T-helper 2 cell treated with Interferon-gamma antibody and Interleukin-4, amounts not matched to agents 5 μg/mL and 100 μg/mL, for 36 hours (primary cell): ENCODE measurements at regions not wholly inside any gene's neighbourhood (a gene's known extent, or its start where the extent isn't known, plus 50 kb on each side); places are given as distances from the start of the nearest gene placed in this dataset.

Experiments used
- DNase-seq: peaks from one replicate; pipeline ENCODE4 v3.0.0; 2021; ENCODE audit warnings: low spot score
- H3K27ac Mint-ChIP-seq: one replicate; pipeline ENCODE4 v1.8.0; 2021; ENCODE audit warnings: mild to moderate bottlenecking, mixed read lengths
- H3K27me3 Mint-ChIP-seq: one replicate; pipeline ENCODE4 v1.8.0; 2021; ENCODE audit warnings: low read depth, mixed read lengths
- H3K36me3 Mint-ChIP-seq: one replicate; pipeline ENCODE4 v1.8.0; 2021; ENCODE audit warnings: low read depth, mixed read lengths
- H3K4me1 Mint-ChIP-seq: one replicate; pipeline ENCODE4 v1.8.0; 2021; ENCODE audit warnings: low read depth, mixed read lengths
- H3K4me3 Mint-ChIP-seq: one replicate; pipeline ENCODE4 v1.8.0; 2022; ENCODE audit warnings: mild to moderate bottlenecking, moderate library complexity, mixed read lengths
- H3K9me3 Mint-ChIP-seq: one replicate; pipeline ENCODE4 v1.8.0; 2021; ENCODE audit warnings: mixed read lengths

DNA sequence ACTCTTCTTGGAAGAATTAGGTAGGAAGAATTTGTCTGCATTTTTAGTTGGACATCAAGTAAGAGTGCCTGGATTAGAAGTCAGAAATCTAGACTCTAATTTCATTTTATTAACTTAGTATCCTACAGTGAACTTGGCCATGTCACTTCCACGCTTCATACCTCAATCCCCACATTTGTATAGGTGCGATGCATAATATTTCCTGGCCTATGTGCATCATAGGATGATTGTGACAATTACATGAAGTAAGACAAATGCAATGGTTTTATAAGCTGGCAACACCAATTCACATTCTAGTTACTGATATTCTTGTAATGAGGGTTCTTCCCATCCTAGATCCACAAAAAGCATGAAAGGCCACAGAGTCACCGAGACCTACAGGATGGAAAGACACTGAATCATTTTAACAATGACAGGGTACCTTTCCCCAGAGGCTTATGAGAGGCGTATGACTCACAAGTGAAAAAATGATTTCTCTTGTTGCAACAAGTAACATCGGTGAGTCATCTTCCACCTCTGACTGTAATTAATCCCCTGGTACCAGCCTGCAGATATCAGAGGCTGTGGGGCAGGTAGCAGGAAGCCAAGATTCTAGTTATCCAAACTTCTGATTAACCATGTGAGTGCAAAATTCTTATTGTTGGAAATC is 56.0 kb upstream of the OR5AK2 start:
- Mint-ChIP-seq H3K27ac (no peak overlapping the region), H3K9me3 (no peaks in the 10 kb centered on the region), H3K27me3 (no peaks in the 10 kb centered on the region), H3K36me3 (no peaks in the 10 kb centered on the region), H3K4me3 (no peak overlapping the region), H3K4me1 (no peaks in the 10 kb centered on the region)
- DNase-seq: no peak

GRCh38 chr11:56923116-56923515 is 65.6 kb upstream of the OR5AK2 start:
- DNase-seq: no peak
- no peak overlapping the region for H3K27ac Mint-ChIP-seq
- no peak overlapping the region for H3K4me3 Mint-ChIP-seq
- peaks cover 15% of the 10 kb centered on the region for H3K9me3 Mint-ChIP-seq
- no peaks in the 10 kb centered on the region for H3K36me3 Mint-ChIP-seq
- no peaks in the 10 kb centered on the region for H3K4me1 Mint-ChIP-seq
- H3K27me3 Mint-ChIP-seq: no peaks in the 10 kb centered on the region

DNA sequence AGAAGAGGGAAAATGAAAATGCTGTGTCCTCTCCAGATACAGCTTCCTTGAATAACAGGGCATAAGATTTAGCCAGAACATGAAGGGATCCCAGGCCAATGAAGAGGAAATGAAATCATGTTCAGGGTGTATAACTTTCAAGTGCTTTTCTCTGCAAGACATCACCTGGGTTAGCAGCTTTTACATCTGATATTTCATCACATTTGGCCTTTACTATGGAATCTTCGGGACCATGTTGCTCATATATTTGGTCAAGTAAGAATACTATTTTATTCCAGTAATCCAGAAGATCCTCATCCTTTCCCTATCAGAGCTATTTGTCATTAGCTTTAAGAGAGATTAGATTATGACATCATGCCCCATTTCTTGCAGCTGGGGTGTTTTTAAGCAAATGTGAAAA is 66.3 kb upstream of the OR5AK2 start:
- no peak overlapping the region for H3K4me3 Mint-ChIP-seq
- H3K27me3 Mint-ChIP-seq: no peaks in the 10 kb centered on the region
- H3K36me3 Mint-ChIP-seq: no peaks in the 10 kb centered on the region
- H3K27ac Mint-ChIP-seq: no peak overlapping the region
- H3K9me3 Mint-ChIP-seq: peaks cover 15% of the 10 kb centered on the region
- H3K4me1 Mint-ChIP-seq: no peaks in the 10 kb centered on the region
- DNase-seq: no peak

DNA sequence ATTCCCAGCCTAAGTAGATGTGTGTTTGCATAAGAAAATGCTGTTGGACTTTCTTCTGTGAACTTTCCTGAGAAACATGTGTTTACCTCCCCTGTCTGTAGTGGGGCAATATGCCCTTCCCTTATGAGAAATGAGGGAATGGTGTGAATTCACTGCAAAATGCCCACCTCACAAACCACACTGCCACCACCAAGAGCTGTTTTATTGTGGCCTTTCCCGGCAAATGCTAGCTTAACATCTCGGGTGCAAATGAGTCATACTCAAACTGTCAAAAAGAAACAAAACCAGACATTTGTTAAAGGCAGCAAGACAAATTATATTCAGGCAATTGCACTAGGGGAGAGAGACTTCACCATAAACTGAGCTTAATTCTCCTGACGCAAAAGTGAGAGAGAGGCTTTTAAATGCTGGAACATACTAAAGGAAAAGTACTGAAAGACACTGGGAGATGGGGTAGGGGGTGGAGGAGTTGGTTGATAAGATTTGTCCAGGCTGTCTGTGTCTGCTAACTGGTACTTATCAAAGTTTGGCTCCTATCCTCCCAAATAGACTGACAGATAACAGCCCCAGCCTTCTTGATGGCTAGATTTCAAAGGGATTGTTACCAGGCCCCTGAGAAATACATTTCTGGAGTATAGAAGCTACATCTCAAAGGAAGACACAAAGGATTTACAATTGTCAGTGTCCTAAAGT is 70.9 kb upstream of the OR5AK2 start:
- H3K4me3 Mint-ChIP-seq: no peak overlapping the region
- H3K36me3 Mint-ChIP-seq: no peaks in the 10 kb centered on the region
- no peaks in the 10 kb centered on the region for H3K4me1 Mint-ChIP-seq
- H3K27ac Mint-ChIP-seq: peak overlapping the region; percentile 35
- H3K27me3 Mint-ChIP-seq: no peaks in the 10 kb centered on the region
- H3K9me3 Mint-ChIP-seq: peaks cover 23% of the 10 kb centered on the region
- DNase-seq: no peak

DNA sequence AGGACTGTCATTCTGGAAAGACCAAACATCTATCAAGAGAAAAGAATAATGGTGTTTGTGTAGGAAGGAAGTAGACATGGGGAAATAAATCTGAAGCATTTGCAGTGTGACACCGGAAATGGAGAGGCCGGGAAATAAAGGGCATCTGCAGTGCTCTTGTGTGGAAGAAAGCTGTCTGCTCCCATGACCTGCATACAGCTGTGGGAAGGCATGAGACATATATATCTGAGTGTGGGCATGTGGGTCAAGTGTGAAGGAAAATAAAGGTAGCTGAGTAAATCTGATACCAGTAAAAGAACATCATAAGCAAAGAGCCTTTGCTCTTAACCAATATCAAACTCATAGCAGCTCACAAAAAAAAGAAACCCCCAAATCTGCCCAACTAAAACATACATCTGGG is 72.1 kb upstream of the OR5AK2 start:
- Mint-ChIP-seq H3K27me3 (no peaks in the 10 kb centered on the region), H3K4me3 (no peak overlapping the region), H3K4me1 (no peaks in the 10 kb centered on the region), H3K36me3 (no peaks in the 10 kb centered on the region), H3K9me3 (peaks cover 23% of the 10 kb centered on the region), H3K27ac (no peak overlapping the region)
- DNase-seq: no peak

DNA sequence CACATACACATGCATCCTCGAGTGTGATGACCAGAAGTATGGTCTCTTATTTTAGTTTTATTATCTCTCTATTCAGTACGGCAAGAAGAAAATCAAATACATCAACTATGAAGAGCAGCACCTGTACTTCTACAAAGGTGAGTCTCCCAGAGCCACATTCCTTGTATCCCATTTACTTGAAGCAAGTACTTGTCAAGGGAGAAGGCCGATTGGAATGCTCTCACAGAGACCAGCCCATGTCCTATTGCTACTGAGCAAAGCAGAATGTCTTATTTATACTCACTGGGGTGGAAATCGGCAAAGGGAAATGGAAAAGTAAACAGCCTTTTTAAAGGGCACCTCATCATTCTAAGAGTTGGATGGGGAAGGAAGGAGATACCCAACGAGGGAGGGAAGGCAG is 72.6 kb upstream of the OR5AK2 start:
- Mint-ChIP-seq H3K27me3 (no peaks in the 10 kb centered on the region), H3K4me3 (no peak overlapping the region)

DNA sequence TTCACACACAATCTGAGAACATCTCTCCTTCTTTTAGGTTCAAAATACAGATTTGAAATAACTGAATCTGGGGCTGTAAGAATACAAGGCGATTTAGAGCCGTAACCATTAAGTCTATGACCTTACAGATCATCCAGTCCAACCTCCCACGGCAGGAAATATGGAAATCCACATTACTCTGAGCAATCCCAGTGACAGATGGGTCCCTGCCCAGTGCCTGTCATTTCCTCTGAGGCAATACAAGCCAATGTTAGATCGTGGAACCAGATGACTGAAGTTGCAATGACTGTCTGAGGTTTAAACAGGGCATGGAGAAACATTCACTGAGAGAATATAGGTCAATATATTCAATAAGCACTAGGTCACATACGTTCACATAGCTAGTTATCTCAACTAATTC is 77.4 kb upstream of the OR5AK2 start:
- H3K36me3 Mint-ChIP-seq: no peaks in the 10 kb centered on the region
- no peak overlapping the region for H3K27ac Mint-ChIP-seq
- no peaks in the 10 kb centered on the region for H3K4me1 Mint-ChIP-seq
- no peak for DNase-seq
- no peaks in the 10 kb centered on the region for H3K27me3 Mint-ChIP-seq
- H3K4me3 Mint-ChIP-seq: no peak overlapping the region
- peaks cover 8% of the 10 kb centered on the region for H3K9me3 Mint-ChIP-seq

More for the DNA sequence above, 72.6 kb upstream of the OR5AK2 start:
- Mint-ChIP-seq H3K9me3 (peaks cover 23% of the 10 kb centered on the region), H3K36me3 (no peaks in the 10 kb centered on the region), H3K27ac (no peak overlapping the region), H3K4me1 (no peaks in the 10 kb centered on the region)
- no peak for DNase-seq

- H3K9me3 Mint-ChIP-seq: peaks cover 8% of the 10 kb centered on the region
- no peaks in the 10 kb centered on the region for H3K36me3 Mint-ChIP-seq
- no peaks in the 10 kb centered on the region for H3K4me1 Mint-ChIP-seq
- H3K4me3 Mint-ChIP-seq: no peak overlapping the region
- no peaks in the 10 kb centered on the region for H3K27me3 Mint-ChIP-seq
- no peak overlapping the region for H3K27ac Mint-ChIP-seq
- DNase-seq: no peak
These were observed 77.9 kb upstream of the OR5AK2 start for GRCh38 chr11:56910785-56911184.

GRCh38 chr11:56910046-56910773 is 78.5 kb upstream of the OR5AK2 start:
- DNase-seq: no peak
- H3K36me3 Mint-ChIP-seq: no peaks in the 10 kb centered on the region
- H3K9me3 Mint-ChIP-seq: peaks cover 8% of the 10 kb centered on the region
- H3K4me1 Mint-ChIP-seq: no peaks in the 10 kb centered on the region
- H3K27ac Mint-ChIP-seq: no peak overlapping the region
- H3K27me3 Mint-ChIP-seq: no peaks in the 10 kb centered on the region
- no peak overlapping the region for H3K4me3 Mint-ChIP-seq

DNA sequence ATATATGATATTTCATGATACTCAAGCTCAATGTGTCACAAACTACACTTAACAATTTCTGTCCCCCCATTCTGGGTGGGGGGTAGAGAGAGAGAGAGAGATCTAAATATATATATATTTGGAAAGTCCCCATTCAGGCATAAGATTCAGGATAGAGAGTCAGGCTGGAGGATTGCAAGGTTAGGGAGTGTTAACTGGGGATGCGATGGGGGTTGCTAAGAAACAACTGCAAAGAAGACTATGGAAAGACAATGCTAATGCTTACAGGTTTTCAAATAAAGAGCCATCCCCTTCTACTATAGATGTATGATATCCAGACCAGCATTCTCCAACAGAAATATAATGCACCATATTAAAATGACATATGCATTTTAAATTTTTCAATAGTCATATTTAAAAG is 79.2 kb upstream of the OR5AK2 start:
- Mint-ChIP-seq H3K27me3 (no peaks in the 10 kb centered on the region), H3K36me3 (no peaks in the 10 kb centered on the region), H3K27ac (no peak overlapping the region), H3K9me3 (peaks cover 3% of the 10 kb centered on the region), H3K4me3 (no peak overlapping the region), H3K4me1 (no peaks in the 10 kb centered on the region)
- no peak for DNase-seq

GRCh38 chr11:56909080-56909479 is 79.6 kb upstream of the OR5AK2 start:
- DNase-seq: no peak
- H3K4me1 Mint-ChIP-seq: no peaks in the 10 kb centered on the region
- H3K4me3 Mint-ChIP-seq: no peak overlapping the region
- no peaks in the 10 kb centered on the region for H3K27me3 Mint-ChIP-seq
- no peaks in the 10 kb centered on the region for H3K36me3 Mint-ChIP-seq
- H3K27ac Mint-ChIP-seq: no peak overlapping the region
- H3K9me3 Mint-ChIP-seq: no peaks in the 10 kb centered on the region

GRCh38 chr11:56906683-56907148 is 82.0 kb upstream of the OR5AK2 start:
- H3K27ac Mint-ChIP-seq: no peak overlapping the region
- H3K4me3 Mint-ChIP-seq: no peak overlapping the region
- DNase-seq: no peak
- no peaks in the 10 kb centered on the region for H3K27me3 Mint-ChIP-seq
- no peaks in the 10 kb centered on the region for H3K36me3 Mint-ChIP-seq
- no peaks in the 10 kb centered on the region for H3K4me1 Mint-ChIP-seq
- H3K9me3 Mint-ChIP-seq: no peaks in the 10 kb centered on the region

GRCh38 chr11:56905936-56906335 is 82.8 kb upstream of the OR5AK2 start:
- Mint-ChIP-seq H3K4me1 (no peaks in the 10 kb centered on the region), H3K27me3 (no peaks in the 10 kb centered on the region), H3K9me3 (no peaks in the 10 kb centered on the region), H3K4me3 (no peak overlapping the region), H3K36me3 (no peaks in the 10 kb centered on the region), H3K27ac (no peak overlapping the region)
- no peak for DNase-seq

DNA sequence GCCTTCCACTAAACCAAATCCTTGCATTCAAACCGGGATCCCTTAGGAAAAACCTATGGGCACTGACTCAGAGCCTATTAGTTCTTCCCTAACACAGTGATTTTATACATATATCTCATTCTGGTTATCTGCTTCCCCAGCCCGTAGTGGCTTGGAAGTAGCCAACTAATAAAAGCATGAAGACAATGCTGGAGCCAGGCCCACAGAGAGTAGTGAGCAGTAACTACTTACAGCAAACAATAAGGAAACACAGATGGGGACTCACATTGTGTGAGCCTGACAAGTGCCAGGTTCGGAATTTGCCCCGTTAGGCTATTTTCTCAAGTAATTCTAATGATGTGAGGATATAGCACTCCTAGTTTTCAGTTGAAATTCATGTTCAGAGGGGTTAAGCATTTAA is 83.3 kb upstream of the OR5AK2 start:
- DNase-seq: no peak
- no peaks in the 10 kb centered on the region for H3K27me3 Mint-ChIP-seq
- no peaks in the 10 kb centered on the region for H3K4me1 Mint-ChIP-seq
- no peaks in the 10 kb centered on the region for H3K9me3 Mint-ChIP-seq
- no peak overlapping the region for H3K27ac Mint-ChIP-seq
- H3K4me3 Mint-ChIP-seq: no peak overlapping the region
- no peaks in the 10 kb centered on the region for H3K36me3 Mint-ChIP-seq
